ENCODE measurements at regions not wholly inside any gene's neighbourhood (a gene's known extent, or its start where the extent isn't known, plus 50 kb on each side); places are given as distances from the start of the nearest gene placed in this dataset.
"Not testable (repeated sequence)": the region's sequence is repeated elsewhere in the genome, so short reads cannot be mapped to it uniquely, and the experiment has no call there.

GRCh38 chr15:70523192-70523591 is 240.2 kb downstream of the UACA start:
- no peaks in the 10 kb centered on the region; the same call in 1 of the 2 replicates for H3K27me3 ChIP-seq (replicated peaks)
- DNase-seq (ENCODE audit: low read depth in 1 of 2, low spot score in 2 of 2): no peak
- no peak overlapping the region for H3K27ac ChIP-seq
- H3K9me3 ChIP-seq (replicated peaks): no peaks in the 10 kb centered on the region
- H3K36me3 ChIP-seq: no peaks in the 10 kb centered on the region
- H3K4me1 ChIP-seq (replicated peaks): peaks cover 34% of the 10 kb centered on the region
- no peak overlapping the region for H3K4me3 ChIP-seq

GRCh38 chr15:70522323-70522966 is 240.9 kb downstream of the UACA start:
- DNase-seq (ENCODE audit: low read depth in 1 of 2, low spot score in 2 of 2): no peak
- H3K4me1 ChIP-seq (replicated peaks): peaks cover 26% of the 10 kb centered on the region
- no peaks in the 10 kb centered on the region for H3K9me3 ChIP-seq (replicated peaks)
- H3K27ac ChIP-seq: no peak overlapping the region
- no peaks in the 10 kb centered on the region for H3K36me3 ChIP-seq
- no peaks in the 10 kb centered on the region; the same call in 1 of the 2 replicates for H3K27me3 ChIP-seq (replicated peaks)
- no peak overlapping the region for H3K4me3 ChIP-seq

DNA sequence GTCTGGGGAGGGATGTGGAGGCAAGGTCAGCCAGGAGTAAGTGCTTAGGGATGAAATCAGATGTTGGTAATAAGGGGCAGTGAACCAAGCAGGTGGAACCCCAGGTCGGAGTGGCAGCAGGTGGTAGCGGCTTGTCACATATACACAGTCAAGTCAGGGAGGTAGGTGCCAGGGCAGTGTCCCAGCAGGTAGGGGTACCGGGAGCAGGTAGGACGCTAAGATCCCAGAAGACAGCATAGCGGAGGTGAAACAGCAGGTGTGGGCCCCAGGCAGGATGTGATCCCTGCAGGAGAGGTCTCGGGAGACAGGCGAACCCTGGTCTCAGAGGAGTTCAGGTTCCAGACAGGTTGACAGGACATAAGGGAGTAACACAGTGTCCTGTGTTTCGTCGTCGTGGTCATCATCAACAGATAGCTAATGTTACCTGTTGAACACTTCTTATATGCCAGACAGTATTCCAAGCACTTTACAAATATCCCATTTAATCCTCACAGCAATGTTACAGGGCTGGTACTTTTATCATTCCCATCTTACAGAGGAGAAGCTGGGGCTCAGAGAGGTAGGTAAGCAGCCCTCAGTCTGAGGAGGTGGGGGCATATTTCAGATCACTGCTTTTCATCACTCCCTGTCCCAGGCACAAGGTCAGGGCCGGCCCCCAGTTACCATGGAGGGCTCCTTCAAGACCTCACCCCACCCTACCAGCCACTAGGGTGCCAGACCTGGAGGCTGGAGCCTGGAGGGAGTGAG is 241.6 kb downstream of the UACA start:
- no peak overlapping the region for H3K27ac ChIP-seq
- no peak for DNase-seq (ENCODE audit: low read depth in 1 of 2, low spot score in 2 of 2)
- no peak overlapping the region for H3K4me3 ChIP-seq
- H3K36me3 ChIP-seq: no peaks in the 10 kb centered on the region
- H3K4me1 ChIP-seq (replicated peaks): peaks cover 19% of the 10 kb centered on the region
- H3K27me3 ChIP-seq (replicated peaks): no peaks in the 10 kb centered on the region; the same call in 1 of the 2 replicates
- no peaks in the 10 kb centered on the region for H3K9me3 ChIP-seq (replicated peaks)

- Histone ChIP-seq H3K36me3 (no peaks in the 10 kb centered on the region), H3K4me3 (no peak overlapping the region), H3K27me3 (replicated peaks) (no peaks in the 10 kb centered on the region; the same call in 1 of the 2 replicates), H3K27ac (no peak overlapping the region), H3K9me3 (replicated peaks) (no peaks in the 10 kb centered on the region), H3K4me1 (replicated peaks) (no peaks in the 10 kb centered on the region)
- DNase-seq (ENCODE audit: low read depth in 1 of 2, low spot score in 2 of 2): no peak
These were observed 243.7 kb downstream of the UACA start for GRCh38 chr15:70519616-70520015.

- DNase-seq (ENCODE audit: low read depth in 1 of 2, low spot score in 2 of 2): no peak
- Histone ChIP-seq H3K36me3 (no peaks in the 10 kb centered on the region), H3K27ac (no peak overlapping the region), H3K4me3 (no peak overlapping the region), H3K4me1 (replicated peaks) (no peaks in the 10 kb centered on the region), H3K9me3 (replicated peaks) (no peaks in the 10 kb centered on the region), H3K27me3 (replicated peaks) (no peaks in the 10 kb centered on the region; the same call in 1 of the 2 replicates)
These were observed 244.4 kb downstream of the UACA start for GRCh38 chr15:70519004-70519365.

GRCh38 chr15:70518201-70519003 is 245.0 kb downstream of the UACA start:
- no peak overlapping the region for H3K4me3 ChIP-seq
- H3K27ac ChIP-seq: no peak overlapping the region
- DNase-seq (ENCODE audit: low read depth in 1 of 2, low spot score in 2 of 2): no peak
- no peaks in the 10 kb centered on the region; the same call in 1 of the 2 replicates for H3K27me3 ChIP-seq (replicated peaks)
- H3K4me1 ChIP-seq (replicated peaks): no peaks in the 10 kb centered on the region
- H3K36me3 ChIP-seq: no peaks in the 10 kb centered on the region
- no peaks in the 10 kb centered on the region for H3K9me3 ChIP-seq (replicated peaks)

DNA sequence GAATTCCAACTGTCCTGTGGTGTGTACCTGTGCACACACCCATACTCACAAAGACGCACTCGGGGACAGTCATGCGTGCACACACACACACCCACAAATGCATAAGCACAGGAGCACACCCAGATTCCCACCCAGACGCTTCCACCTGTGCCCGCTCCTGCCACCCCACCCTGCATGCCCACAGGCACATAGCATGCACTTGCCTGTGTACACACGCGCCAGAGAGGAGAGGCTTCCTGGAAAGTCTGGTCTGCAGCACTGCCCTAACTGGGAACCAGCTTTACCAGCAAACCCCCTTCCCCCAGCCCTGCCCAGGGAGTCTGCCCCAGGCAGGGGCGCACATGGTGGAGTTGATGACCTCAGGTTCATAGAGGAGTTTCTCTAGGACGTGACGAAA is 246.2 kb downstream of the UACA start:
- Histone ChIP-seq H3K4me1 (replicated peaks) (no peaks in the 10 kb centered on the region), H3K36me3 (no peaks in the 10 kb centered on the region), H3K27me3 (replicated peaks) (no peaks in the 10 kb centered on the region; the same call in 1 of the 2 replicates), H3K4me3 (no peak overlapping the region), H3K9me3 (replicated peaks) (no peaks in the 10 kb centered on the region), H3K27ac (no peak overlapping the region)
- DNase-seq (ENCODE audit: low read depth in 1 of 2, low spot score in 2 of 2): no peak

DNA sequence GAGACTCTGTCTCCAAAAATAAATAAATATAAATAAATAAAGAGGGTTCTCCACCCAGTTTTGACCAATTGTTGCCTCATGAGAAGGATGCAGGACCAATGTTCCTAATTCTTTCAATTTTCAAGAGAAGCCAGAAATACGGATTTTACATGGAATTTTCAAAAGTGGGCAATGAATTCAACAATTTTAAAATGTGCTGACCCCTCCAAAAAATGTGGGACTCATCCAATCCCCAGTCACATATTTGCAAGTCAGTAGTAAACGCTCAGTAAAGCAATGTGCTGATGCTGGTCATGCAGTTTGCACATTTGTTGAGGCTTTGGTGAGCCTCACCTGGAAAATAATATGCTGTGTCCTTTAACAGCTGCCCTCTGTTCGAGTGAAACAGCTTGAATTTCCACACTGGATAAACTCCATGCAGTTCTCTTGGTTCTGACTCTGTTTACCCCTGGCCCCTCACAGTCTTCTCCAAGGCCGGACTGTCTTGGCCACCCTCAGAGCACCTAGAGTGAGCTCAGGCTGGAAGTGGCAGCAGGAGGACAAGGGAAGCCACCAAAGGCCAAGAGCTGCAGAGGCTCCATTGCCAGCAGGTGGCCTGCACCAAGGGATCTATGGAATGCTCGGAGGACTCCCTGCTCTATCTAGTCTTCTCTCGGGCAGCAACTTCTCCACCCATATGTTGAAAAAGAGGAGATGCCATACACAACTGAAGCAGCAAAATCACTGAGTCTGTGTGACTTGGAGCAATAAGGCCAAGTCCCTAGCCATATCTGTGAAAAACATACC is 246.8 kb downstream of the UACA start:
- no peaks in the 10 kb centered on the region; the same call in 1 of the 2 replicates for H3K27me3 ChIP-seq (replicated peaks)
- no peaks in the 10 kb centered on the region for H3K4me1 ChIP-seq (replicated peaks)
- no peaks in the 10 kb centered on the region for H3K36me3 ChIP-seq
- no peak for DNase-seq (ENCODE audit: low read depth in 1 of 2, low spot score in 2 of 2)
- no peak overlapping the region for H3K4me3 ChIP-seq
- H3K27ac ChIP-seq: no peak overlapping the region
- no peaks in the 10 kb centered on the region for H3K9me3 ChIP-seq (replicated peaks)

GRCh38 chr15:70514251-70514650 is 249.1 kb downstream of the UACA start:
- no peak for DNase-seq (ENCODE audit: low read depth in 1 of 2, low spot score in 2 of 2)
- H3K36me3 ChIP-seq: no peaks in the 10 kb centered on the region
- H3K27me3 ChIP-seq (replicated peaks): no peaks in the 10 kb centered on the region
- H3K9me3 ChIP-seq (replicated peaks): 0 out of 2 replicates have a peak, but pooled peaks cover 2% of the 10 kb centered on the region
- H3K4me3 ChIP-seq: no peak overlapping the region
- H3K27ac ChIP-seq: no peak overlapping the region
- H3K4me1 ChIP-seq (replicated peaks): peaks cover 2% of the 10 kb centered on the region

- Histone ChIP-seq H3K36me3 (no peaks in the 10 kb centered on the region), H3K27ac (no peak overlapping the region), H3K4me1 (replicated peaks) (peaks cover 6% of the 10 kb centered on the region), H3K4me3 (no peak overlapping the region), H3K27me3 (replicated peaks) (no peaks in the 10 kb centered on the region), H3K9me3 (replicated peaks) (0 out of 2 replicates have a peak, but pooled peaks cover 2% of the 10 kb centered on the region)
- DNase-seq (ENCODE audit: low read depth in 1 of 2, low spot score in 2 of 2): no peak
These were observed 249.5 kb downstream of the UACA start for GRCh38 chr15:70513819-70514218.

- Histone ChIP-seq H3K9me3 (replicated peaks) (0 out of 2 replicates have a peak, but pooled peaks cover 2% of the 10 kb centered on the region), H3K27ac (no peak overlapping the region), H3K4me3 (no peak overlapping the region), H3K36me3 (no peaks in the 10 kb centered on the region), H3K4me1 (replicated peaks) (peaks cover 16% of the 10 kb centered on the region), H3K27me3 (replicated peaks) (no peaks in the 10 kb centered on the region)
- DNase-seq (ENCODE audit: low read depth in 1 of 2, low spot score in 2 of 2): peak in 1 of 2 experiments; percentile 32
These were observed 250.5 kb downstream of the UACA start for GRCh38 chr15:70512772-70513362.

- not testable (repeated sequence) for H3K27ac ChIP-seq; DNase-seq (ENCODE audit: low read depth in 1 of 2, low spot score in 2 of 2)
- peaks cover 24% of the 10 kb centered on the region for H3K4me1 ChIP-seq (replicated peaks)
These were observed 251.3 kb downstream of the UACA start for GRCh38 chr15:70511972-70512587.

More at GRCh38 chr15:70511972-70512587, 251.3 kb downstream of the UACA start:
- not testable (repeated sequence) for H3K9me3 ChIP-seq (replicated peaks); H3K36me3 ChIP-seq; H3K4me3 ChIP-seq; H3K27me3 ChIP-seq (replicated peaks)
